Erythroblast (primary cell): ENCODE measurements at regions not wholly inside any gene's neighbourhood (a gene's known extent, or its start where the extent isn't known, plus 50 kb on each side); places are given as distances from the start of the nearest gene placed in this dataset.

Source experiments
- GATA1 ChIP-seq: IDR thresholded peaks from 2 replicates; pipeline ENCODE4 v1.6.1; 2011; ENCODE audit warnings: low read depth, mild to moderate bottlenecking, control low read depth, low read length, moderate library complexity
- POLR2A ChIP-seq: IDR thresholded peaks from 2 replicates; pipeline ENCODE4 v1.6.1; 2011; ENCODE audit warnings: mild to moderate bottlenecking, low read length

- TF ChIP-seq POLR2A (no peak), GATA1 (no peak)
Measured at GRCh38 chr1:78387871-78388270, 102.9 kb upstream of the PTGFR start.
